Activated effector memory CD4-positive, alpha-beta T cell treated with anti-CD3 and anti-CD28 coated beads, Interleukin-2, amount 50 U/mL, for 16 hours (primary cell): ENCODE measurements at regions not wholly inside any gene's neighbourhood (a gene's known extent, or its start where the extent isn't known, plus 50 kb on each side); places are given as distances from the start of the nearest gene placed in this dataset.

Experiments
- DNase-seq: peaks from one replicate; pipeline ENCODE4 v3.0.0-alpha.2; 2020

- no peak for DNase-seq
Observed at GRCh38 chr15:39161096-39161495, 419.8 kb upstream of the THBS1 start.

GRCh38 chr15:39165020-39165706 is 415.7 kb upstream of the THBS1 start:
- no peak for DNase-seq

- no peak for DNase-seq
Observed at GRCh38 chr15:39167164-39168058, 413.5 kb upstream of the THBS1 start.

GRCh38 chr15:39171944-39172368 is 408.9 kb upstream of the THBS1 start:
- no peak for DNase-seq

GRCh38 chr15:39172380-39173281 is 408.2 kb upstream of the THBS1 start:
- DNase-seq: no peak

GRCh38 chr15:39173426-39173825 is 407.5 kb upstream of the THBS1 start:
- no peak for DNase-seq

- no peak for DNase-seq
Observed at GRCh38 chr15:39174332-39174731, 406.5 kb upstream of the THBS1 start.

GRCh38 chr15:39176030-39176429 is 404.8 kb upstream of the THBS1 start:
- no peak for DNase-seq

GRCh38 chr15:39177561-39177960 is 403.3 kb upstream of the THBS1 start:
- DNase-seq: no peak

GRCh38 chr15:39180030-39180429 is 400.8 kb upstream of the THBS1 start:
- DNase-seq: no peak

- no peak for DNase-seq
Observed at GRCh38 chr15:39180483-39180933, 400.4 kb upstream of the THBS1 start.

- DNase-seq: no peak
Observed at GRCh38 chr15:39181056-39181747, 399.7 kb upstream of the THBS1 start.

GRCh38 chr15:39181940-39182339 is 398.9 kb upstream of the THBS1 start:
- no peak for DNase-seq

- no peak for DNase-seq
Observed at GRCh38 chr15:39183164-39183881, 397.6 kb upstream of the THBS1 start.

GRCh38 chr15:39184701-39185390 is 396.0 kb upstream of the THBS1 start:
- DNase-seq: no peak

- DNase-seq: no peak
Observed at GRCh38 chr15:39188314-39188713, 392.6 kb upstream of the THBS1 start.

- no peak for DNase-seq
Observed at GRCh38 chr15:39188930-39189329, 391.9 kb upstream of the THBS1 start.

GRCh38 chr15:39191871-39192291 is 389.0 kb upstream of the THBS1 start:
- DNase-seq: no peak

GRCh38 chr15:39192351-39192750 is 388.5 kb upstream of the THBS1 start:
- no peak for DNase-seq

- no peak for DNase-seq
Observed at GRCh38 chr15:39192979-39193560, 387.8 kb upstream of the THBS1 start.

- DNase-seq: no peak
Observed at GRCh38 chr15:39193611-39194010, 387.3 kb upstream of the THBS1 start.
